Bronchial epithelial cell (primary cell): ENCODE measurements at regions not wholly inside any gene's neighbourhood (a gene's known extent, or its start where the extent isn't known, plus 50 kb on each side); places are given as distances from the start of the nearest gene placed in this dataset.

Experiments
- DNase-seq: peaks from one replicate; pipeline ENCODE4 v3.0.0-alpha.2; 2010; ENCODE audit warnings: low read depth
- FAIRE-seq: peaks from 2 replicates; lab custom pipeline; 2011; peaks lifted over from hg19 to GRCh38; lab: Jason Lieb, UNC
- H3K27me3 ChIP-seq: 2 replicates; pipeline ENCODE4 v1.5.1; 2011; ENCODE audit warnings: low read length; ENCODE audit not compliant: control insufficient read depth, insufficient read depth
- H3K36me3 ChIP-seq: 2 replicates; pipeline ENCODE4 v1.5.1; 2011; ENCODE audit warnings: low read length; ENCODE audit not compliant: control insufficient read depth, insufficient read depth
- H3K4me3 ChIP-seq: 2 replicates; pipeline ENCODE4 v1.5.1; 2011; ENCODE audit warnings: mild to moderate bottlenecking, low read depth, low read length, control low read depth
- TF ChIP-seq, protein P1 (sequence below): IDR thresholded peaks from 2 replicates; pipeline ENCODE4 v1.5.1; 2011; ENCODE audit warnings: mild to moderate bottlenecking, moderate library complexity, low read length, control low read depth, inconsistent platforms; ENCODE audit not compliant: insufficient read depth, severe bottlenecking

GRCh38 chr11:71201936-71202597 is 50.3 kb downstream of the SHANK2 start:
- Histone ChIP-seq H3K27me3 (no peaks in the 10 kb centered on the region), H3K36me3 (no peaks in the 10 kb centered on the region), H3K4me3 (no peak overlapping the region)
- DNase-seq (peak; percentile 27), FAIRE-seq (peak; percentile 60)
- TF ChIP-seq, protein P1, sequence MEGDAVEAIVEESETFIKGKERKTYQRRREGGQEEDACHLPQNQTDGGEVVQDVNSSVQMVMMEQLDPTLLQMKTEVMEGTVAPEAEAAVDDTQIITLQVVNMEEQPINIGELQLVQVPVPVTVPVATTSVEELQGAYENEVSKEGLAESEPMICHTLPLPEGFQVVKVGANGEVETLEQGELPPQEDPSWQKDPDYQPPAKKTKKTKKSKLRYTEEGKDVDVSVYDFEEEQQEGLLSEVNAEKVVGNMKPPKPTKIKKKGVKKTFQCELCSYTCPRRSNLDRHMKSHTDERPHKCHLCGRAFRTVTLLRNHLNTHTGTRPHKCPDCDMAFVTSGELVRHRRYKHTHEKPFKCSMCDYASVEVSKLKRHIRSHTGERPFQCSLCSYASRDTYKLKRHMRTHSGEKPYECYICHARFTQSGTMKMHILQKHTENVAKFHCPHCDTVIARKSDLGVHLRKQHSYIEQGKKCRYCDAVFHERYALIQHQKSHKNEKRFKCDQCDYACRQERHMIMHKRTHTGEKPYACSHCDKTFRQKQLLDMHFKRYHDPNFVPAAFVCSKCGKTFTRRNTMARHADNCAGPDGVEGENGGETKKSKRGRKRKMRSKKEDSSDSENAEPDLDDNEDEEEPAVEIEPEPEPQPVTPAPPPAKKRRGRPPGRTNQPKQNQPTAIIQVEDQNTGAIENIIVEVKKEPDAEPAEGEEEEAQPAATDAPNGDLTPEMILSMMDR = no peak

GRCh38 chr11:71201231-71201630 is 51.1 kb downstream of the SHANK2 start:
- H3K27me3 ChIP-seq = no peaks in the 10 kb centered on the region
- TF ChIP-seq, protein P1 = no peak
- DNase-seq (no peak), FAIRE-seq (no peak)
- no peaks in the 10 kb centered on the region for H3K36me3 ChIP-seq
- no peak overlapping the region for H3K4me3 ChIP-seq

GRCh38 chr11:71200761-71201160 is 51.6 kb downstream of the SHANK2 start:
- Histone ChIP-seq H3K27me3 (no peaks in the 10 kb centered on the region), H3K36me3 (no peaks in the 10 kb centered on the region), H3K4me3 (no peak overlapping the region)
- no peak for DNase-seq
- TF ChIP-seq, protein P1 = no peak
- no peak for FAIRE-seq

GRCh38 chr11:71200172-71200716 is 52.1 kb downstream of the SHANK2 start:
- no peaks in the 10 kb centered on the region for H3K27me3 ChIP-seq
- DNase-seq (peak; percentile 81), FAIRE-seq (peak; percentile 75)
- no peak overlapping the region for H3K4me3 ChIP-seq
- H3K36me3 ChIP-seq = no peaks in the 10 kb centered on the region
- TF ChIP-seq, protein P1 = no peak

GRCh38 chr11:71199226-71199820 is 53.1 kb downstream of the SHANK2 start:
- Histone ChIP-seq H3K36me3 (no peaks in the 10 kb centered on the region), H3K4me3 (no peak overlapping the region), H3K27me3 (no peaks in the 10 kb centered on the region)
- FAIRE-seq (peak; percentile 91), DNase-seq (no peak)
- TF ChIP-seq, protein P1 = no peak
